SK-MEL-5 (cell line): ENCODE measurements at regions not wholly inside any gene's neighbourhood (a gene's known extent, or its start where the extent isn't known, plus 50 kb on each side); places are given as distances from the start of the nearest gene placed in this dataset.
"Not testable (repeated sequence)": the region's sequence is repeated elsewhere in the genome, so short reads cannot be mapped to it uniquely, and the experiment has no call there.

Experiments
- DNase-seq: peaks from one replicate; pipeline ENCODE4 v3.0.0-alpha.2; 2016; ENCODE audit warnings: low read depth, low spot score
- in situ Hi-C: cut with HindIII; loops from 2 replicates; pipeline ENCODE4 v1.10.0; 2016; ENCODE audit warnings: low sequenced_read_pairs, high pct_unique_total_duplicates, low pct_unique_long_range_greater_than_20kb

DNA sequence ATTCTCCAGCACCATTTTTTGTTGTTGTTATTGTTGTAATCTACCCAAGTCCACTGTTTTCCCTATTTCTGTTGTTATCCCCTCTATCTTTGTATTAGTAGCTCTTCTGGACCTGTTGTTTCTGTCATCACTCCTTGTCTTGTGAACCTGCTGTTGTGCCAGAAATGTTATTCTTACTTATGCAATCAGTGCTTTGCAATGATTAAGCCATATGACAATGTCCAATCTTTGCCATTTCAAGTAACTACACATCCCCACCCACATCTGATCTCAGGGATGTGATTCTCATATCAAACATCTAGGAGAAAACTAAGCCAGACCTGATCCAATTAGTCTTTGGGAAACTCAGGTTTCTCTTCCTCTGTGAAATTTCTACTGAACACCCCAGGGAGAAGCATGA, 472.6 kb upstream of the KLHL1 start:
- no peak for DNase-seq
- in situ Hi-C loops: no loop called here

DNA sequence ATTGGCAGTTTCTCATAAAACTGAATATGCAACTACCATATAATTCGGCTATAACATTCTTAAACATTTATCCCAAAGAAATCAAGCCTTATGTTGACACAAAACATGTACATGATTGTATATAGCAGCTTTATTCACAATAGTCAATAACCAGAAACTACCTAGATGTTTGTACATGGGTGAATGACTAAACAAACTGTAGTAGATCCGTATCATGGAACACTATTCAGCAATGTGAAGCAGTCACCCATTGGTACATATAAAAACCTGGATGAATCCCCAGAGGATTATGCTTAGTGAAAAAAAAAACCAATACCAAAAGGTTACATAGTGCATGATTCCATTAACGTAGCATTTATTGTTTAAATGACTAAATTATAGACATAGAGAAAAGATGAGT, 471.7 kb upstream of the KLHL1 start:
- in situ Hi-C loops: no loop called here
- DNase-seq: no peak

DNA sequence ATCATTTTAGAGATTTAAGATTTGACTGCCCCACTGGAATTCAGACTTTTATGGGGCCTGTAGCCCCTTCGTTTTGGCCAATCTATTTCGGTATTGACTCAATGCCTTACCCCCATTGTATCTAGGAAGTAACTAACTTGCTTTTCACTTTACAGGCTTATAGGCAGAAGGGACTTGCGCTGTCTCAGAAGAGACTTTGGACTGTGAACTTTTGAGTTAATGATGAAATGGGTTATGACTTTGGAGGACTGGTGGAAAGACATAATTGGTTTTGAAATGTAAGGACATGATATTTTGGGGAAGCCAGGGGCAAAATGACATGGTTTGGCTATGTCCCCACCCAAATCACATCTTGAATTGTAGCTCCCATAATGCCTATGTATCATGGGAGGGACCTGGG, 463.0 kb upstream of the KLHL1 start:
- in situ Hi-C loops: no loop called here
- DNase-seq: no peak

DNA sequence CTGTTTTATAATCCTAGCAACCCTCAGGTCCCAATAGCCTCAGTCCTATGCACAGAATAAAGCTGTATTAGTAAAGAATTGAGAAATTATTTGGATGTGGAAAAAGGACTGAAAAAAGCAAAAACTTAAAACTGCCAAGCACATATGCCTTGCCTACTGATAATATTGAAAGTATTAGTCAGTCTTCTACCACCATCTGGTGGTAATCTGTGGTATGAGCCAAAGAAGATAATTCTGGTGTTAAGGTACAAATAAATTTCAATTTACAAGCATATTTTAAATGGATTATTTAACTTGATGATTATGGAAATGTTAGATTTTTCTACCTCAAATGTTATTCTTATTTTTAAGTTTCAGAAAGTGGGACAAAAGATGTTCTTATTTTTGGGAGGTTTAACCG, 460.3 kb upstream of the KLHL1 start:
- in situ Hi-C loops: no loop called here
- peak; percentile 73 for DNase-seq

DNA sequence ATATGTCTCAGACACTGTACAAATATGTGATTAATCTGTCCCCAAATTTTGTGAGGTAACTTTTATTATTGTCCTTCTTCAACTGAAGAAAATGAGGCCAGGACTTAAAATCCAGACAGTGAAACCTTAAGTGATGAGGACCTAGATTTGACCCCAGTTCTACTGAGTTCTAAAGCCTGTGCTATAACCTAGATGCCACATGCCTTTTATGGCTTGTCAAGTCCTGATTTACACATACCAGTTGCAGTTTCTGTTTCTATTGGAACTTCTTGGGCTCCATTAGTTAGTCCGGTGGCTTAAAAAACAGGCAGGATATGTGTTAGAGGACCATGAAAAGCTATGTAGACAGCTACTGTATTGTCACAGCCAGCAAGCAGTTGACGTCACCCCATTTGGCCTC, 436.5 kb upstream of the KLHL1 start:
- in situ Hi-C loops: no loop called here

DNA sequence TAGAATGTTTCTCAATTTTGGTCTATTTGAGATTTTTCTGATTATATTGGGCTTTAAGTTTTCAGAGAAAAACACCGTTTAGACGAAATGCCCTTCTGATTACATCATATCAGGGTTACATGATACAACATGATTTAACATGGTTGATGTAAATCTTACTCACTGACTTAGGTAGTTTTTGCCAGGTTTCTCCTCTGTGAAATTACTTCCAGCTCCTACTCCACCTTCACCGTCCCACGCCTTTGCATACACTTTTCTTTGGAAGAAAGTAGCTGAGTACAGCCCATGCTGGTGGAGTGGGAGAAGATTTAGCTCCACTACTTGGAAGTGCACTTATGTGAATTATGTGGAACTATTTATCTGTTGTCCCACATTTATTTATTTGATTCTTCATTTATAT, 433.2 kb upstream of the KLHL1 start:
- no peak for DNase-seq
- in situ Hi-C loops: no loop called here

More for the DNA sequence above, 436.5 kb upstream of the KLHL1 start:
- peak; percentile 18 for DNase-seq

DNA sequence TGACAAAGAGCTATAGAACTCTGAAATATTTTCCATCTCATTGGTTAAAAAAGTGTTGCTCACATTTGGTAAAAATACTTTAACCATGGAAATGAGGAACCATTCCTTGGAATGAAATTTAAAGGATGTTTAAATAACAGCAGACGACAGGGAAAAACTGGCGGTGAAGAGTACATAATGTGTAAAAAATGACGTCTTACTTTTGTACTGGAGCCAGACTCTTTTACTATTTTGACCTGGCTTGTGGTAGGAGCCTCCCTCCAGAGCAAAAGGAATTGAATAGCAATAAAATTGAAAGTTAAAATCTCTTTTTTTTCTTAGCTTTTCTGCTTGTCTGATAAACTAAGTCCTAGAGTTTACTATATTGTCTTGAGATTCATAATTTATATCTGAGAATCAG, 426.2 kb upstream of the KLHL1 start:
- in situ Hi-C loops: no loop called here
- DNase-seq: no peak

DNA sequence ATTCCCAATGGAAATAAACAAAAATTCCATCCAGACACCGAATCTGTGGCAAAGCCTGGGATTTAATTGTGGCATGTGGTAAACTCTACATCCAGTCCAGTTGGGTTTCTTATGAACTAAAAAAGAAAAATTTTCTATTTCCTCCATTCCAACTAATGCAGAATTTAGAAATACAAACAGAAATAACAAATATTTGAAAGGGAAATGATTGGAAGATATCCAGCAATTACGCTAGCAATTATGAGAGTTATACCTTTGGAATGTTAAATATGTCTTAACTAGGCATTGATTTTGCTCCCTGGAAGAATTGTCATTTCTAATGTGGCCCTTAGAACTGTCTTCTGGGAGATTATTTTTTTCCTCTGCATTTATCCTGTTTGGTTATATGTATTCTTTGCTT, 421.4 kb upstream of the KLHL1 start:
- in situ Hi-C loops: no loop called here
- no peak for DNase-seq

DNA sequence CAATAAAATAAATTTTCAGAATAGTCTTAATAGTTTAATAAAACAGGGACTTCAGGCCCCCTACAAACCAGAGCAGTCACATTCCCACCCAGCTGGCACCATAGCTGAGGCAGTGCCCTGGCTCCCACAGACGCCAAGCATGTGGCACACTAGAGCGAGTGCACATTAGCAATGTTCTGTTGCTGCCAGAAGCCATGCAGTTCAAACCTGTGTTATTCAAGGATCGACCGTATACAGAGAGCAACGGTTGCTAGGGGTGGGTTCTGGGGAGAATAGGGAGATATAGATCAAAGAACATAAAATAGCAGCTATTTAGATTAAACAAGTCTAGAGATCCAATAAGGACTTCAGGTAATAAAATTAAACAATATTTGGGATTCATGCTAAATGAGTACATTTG, 419.3 kb upstream of the KLHL1 start:
- in situ Hi-C loops: no loop called here

DNA sequence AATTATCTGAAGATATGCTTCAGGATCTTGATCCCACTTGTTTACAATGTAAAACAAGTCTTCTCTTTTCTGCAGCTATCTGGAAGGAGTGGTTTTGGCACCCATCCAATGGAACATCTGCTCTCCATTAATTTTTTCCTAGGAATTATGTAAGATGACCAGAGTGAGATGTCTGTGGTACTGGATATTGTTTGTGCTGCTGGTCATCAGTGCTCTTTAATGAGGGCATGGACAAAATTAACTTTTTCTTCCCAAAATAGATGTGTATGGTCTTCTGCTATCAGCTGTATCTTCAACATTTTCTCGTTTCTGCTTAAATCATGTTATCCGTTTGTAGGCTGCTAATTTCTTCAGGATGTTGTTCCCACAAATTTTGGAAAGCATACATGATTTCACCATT, 415.4 kb upstream of the KLHL1 start:
- in situ Hi-C loops: no loop called here
- DNase-seq: no peak

More for the DNA sequence above, 419.3 kb upstream of the KLHL1 start:
- no peak for DNase-seq

DNA sequence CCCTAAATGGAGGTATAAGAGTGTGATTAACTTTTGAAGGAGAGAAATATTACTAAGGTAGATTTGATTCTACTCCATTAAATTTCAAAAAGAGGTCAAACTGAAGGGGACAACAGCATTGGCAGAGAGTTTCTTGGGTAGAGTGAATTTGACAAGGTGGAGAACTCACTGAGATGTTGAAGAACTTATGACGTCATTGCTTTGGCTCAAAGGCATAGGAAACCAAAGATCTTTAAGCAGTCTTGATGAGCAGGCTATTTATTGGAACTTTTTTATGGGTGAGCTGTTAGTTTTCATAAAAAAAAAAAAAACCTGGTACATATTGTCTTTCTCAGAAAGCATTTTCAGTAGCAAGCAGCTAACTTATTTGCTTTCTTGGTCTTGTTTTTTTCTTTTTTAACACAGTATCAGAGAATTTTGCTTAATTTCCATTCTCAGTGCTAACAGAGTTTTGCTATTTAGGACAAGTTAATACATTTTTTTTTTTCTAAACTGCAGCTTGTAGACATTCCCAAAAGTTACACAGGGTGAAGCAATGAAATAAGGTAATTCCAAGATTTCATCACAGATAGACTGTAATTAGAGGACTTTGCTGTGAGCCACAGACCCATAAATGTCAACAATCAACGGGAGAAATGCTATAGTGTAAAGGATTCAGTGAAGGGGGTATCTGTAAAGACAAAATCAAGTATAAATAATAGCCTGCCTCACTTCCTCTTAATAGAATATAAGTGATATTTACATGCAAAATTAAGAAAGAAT, 412.2 kb upstream of the KLHL1 start:
- no peak for DNase-seq
- in situ Hi-C loops: no loop called here

DNA sequence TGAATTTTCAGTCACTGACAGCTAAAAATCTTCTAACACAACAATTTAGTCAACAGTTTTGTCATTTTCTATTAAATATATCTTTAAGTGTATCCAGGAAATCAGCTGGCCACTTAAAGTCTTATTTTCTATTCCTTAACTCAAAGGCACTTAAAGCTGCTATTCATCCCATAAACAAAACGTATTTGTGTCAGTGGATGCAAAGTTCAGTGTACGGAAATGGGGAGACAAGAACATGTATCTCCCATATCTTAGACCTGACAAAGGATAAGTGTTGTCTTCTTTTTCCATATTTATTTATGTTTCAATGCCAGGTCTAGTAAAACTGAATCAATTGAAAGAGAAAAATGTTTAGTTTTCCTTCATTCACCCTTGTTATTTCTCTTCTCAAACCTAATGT, 409.8 kb upstream of the KLHL1 start:
- in situ Hi-C loops: no loop called here

DNA sequence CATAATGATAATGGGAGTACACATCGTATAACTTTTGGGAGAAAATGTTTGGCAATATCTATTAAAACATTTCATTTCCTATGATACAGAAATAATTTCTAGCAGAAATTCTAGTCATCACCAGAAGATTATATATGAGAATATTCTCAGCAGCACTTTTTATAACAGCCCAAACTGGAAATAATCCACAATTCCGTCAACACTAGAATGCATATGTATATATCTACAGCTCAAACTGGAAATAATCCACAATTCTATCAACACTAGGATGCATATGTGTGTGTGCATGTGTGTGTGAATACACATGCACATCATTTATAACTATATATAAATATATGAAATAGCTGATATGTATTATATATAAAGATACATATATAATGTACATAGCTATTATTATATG, 408.0 kb upstream of the KLHL1 start:
- no peak for DNase-seq
- in situ Hi-C loops: no loop called here

More for the DNA sequence above, 409.8 kb upstream of the KLHL1 start:
- peak; percentile 90 for DNase-seq

DNA sequence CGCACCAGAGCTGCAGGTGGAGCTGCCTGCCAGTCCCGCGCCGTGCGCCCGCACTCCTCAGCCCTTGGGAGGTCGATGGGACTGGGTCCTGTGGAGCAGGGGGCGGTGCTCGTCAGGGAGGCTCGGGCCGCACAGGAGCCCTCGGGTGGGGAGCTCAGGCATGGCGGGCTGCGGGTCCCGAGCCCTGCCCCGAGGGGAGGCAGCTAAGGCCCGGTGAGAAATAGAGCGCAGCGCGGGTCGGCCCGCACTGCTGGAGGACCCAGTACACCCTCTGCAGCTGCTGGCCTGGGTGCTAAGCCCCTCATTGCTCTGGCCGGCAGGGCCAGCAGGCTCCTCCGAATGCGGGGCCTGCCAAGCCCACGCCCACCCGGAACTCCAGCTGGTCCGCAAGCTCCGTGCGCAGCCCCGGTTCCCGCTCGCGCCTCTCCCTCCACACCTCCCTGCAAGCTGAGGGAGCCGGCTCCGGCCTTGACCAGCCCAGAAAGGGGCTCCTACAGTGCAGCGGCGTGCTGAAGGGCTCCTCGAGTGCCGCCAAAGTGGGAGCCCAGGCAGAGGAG, 403.7 kb upstream of the KLHL1 start:
- DNase-seq, in situ Hi-C loops: not testable (repeated sequence)

DNA sequence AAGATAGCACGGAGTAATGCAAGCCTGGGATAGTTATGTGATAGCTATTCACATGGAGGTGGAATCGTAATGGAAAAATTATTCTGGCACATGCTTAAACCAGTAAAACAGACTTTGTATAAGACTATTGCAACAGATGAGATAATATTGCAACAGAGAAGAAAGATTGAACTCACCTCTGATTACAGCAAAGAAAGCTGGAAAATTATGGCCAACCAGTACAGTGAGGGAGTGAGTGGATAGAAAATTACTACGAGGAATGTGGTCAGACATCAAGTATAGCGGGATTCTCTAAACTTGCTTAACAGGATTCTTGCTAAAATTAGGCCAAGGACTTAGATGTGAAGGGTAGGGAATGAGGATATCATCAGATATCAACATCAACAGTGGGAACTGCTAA, 397.6 kb upstream of the KLHL1 start:
- no peak for DNase-seq
- in situ Hi-C loops: no loop called here

DNA sequence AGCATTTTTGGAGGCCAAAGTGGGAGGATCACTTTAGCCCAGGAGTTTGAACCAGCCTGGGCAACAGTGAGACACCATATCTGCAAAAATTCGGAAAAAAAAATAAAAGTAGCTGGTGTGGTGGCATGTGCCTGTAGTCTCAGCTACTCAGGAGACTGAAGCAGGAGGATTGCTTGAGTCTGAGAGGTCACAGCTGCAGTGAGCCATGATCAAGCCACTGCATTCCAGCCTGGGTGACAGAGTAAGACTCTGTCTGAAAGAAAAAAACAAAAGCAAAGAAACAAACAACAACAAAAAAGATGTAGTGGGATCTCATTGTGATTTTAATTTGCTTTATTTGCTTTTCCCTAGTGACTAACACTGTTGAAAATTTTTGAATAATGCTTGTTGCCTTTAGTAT, 394.7 kb upstream of the KLHL1 start:
- in situ Hi-C loops: no loop called here
- no peak for DNase-seq

DNA sequence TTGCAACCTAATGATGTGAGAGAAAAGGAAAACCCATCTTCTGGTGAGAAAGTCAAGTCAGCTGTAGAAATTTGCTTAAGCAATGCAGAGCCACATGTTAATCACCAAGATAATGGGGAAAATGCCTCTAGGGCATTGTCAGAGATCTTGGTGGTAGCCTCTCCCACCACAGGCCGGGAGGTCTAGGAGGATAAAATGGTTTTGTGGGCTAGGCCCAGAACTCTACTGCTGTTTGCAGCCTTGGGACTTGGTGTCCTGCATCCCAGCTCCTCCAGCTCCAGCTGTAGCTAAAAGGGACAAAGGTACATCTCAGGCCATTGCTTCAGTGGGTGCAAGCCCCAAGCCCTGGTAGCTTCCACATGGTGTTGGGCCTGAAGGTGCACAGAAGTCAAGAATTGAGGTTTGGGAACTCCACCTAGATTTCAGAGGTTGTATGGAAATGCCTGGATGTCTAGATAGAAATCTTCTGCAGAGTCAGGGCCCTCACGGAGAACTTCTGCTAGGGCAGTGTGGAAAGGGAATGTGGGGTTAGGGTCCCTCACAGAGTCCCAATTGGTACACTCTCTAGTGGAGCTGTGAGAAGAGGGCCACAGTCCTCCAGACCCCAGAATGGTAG, 382.2 kb upstream of the KLHL1 start:
- in situ Hi-C loops: no loop called here
- no peak for DNase-seq

DNA sequence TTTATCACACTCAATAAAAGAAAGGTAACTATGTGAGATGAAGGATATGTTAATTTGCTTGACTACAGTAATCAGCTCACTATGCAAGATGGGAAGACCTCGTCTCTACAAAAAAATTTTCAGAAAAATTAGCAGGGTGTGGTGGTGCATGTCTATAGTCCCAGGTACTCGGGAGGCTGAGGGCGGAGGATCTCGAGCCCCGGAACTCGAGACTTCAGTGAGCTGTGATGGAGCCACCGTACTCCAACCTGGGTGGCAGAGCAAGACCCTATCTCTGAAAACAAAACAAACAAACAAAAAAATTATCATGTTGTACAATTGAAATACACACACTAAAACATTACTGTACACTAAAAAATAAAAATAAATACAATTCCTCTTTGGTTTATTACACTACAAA, 376.7 kb upstream of the KLHL1 start:
- in situ Hi-C loops: no loop called here
- no peak for DNase-seq

DNA sequence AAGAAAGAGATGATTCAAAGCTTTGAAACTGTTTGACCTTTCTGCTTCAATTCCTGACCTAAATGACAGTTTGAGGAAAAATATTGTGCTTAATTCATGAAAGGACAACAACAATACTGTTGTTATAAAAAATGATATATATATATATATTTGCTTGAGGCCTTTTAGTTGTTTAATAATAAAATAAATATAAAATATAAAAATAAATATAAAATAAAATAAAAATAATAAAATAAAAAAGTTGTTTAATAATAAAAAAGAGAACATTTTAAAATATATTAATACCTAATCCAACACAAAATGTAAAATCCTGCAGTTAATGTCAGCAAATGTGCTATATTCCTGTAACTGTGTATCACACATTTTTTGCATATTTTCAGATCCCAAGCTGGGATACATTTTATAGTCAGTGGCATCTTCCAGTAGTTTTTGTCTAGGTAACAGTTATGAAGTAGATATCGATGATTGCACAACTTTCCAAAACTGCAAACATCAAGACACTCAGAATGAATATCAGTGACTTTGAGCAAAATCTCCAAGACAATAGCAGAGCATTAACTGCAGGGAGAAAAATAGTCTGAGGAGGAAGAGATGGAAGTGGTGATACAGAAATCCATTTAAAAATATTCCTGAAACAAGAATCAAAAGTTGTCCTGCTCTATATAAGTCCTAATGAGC, 375.5 kb upstream of the KLHL1 start:
- in situ Hi-C loops: no loop called here
- DNase-seq: no peak
